ENCODE measurements at regions not wholly inside any gene's neighbourhood (a gene's known extent, or its start where the extent isn't known, plus 50 kb on each side); places are given as distances from the start of the nearest gene placed in this dataset.

- TF ChIP-seq CTCF (IDR thresholded peaks at IDR 0.05) (no peak), POLR2AphosphoS5 (IDR thresholded peaks at IDR 0.05) (no peak), POLR2A (IDR thresholded peaks at IDR 0.05) (no peak), EP300 (IDR thresholded peaks at IDR 0.05) (no peak)
Measured at GRCh38 chr12:25707056-25707455, 154.0 kb upstream of the LMNTD1 start.
